Activated CD4-positive, alpha-beta T cell treated with anti-CD3 and anti-CD28 coated beads, Interleukin-2, amount 10 ng/mL, durations not matched to agents 24 days and 14 days (primary cell): ENCODE measurements at regions not wholly inside any gene's neighbourhood (a gene's known extent, or its start where the extent isn't known, plus 50 kb on each side); places are given as distances from the start of the nearest gene placed in this dataset.
"Not testable (repeated sequence)": the region's sequence is repeated elsewhere in the genome, so short reads cannot be mapped to it uniquely, and the experiment has no call there.

ENCODE experiments used
- DNase-seq: peaks from one replicate; pipeline ENCODE4 v3.0.0; 2022
- H3K27ac Mint-ChIP-seq: one replicate; pipeline ENCODE4 v1.8.0; 2022; ENCODE audit warnings: mild to moderate bottlenecking, mixed read lengths
- H3K27me3 Mint-ChIP-seq: one replicate; pipeline ENCODE4 v1.8.0; 2022; ENCODE audit warnings: mixed read lengths
- H3K36me3 Mint-ChIP-seq: one replicate; pipeline ENCODE4 v1.8.0; 2022; ENCODE audit warnings: low read depth, mild to moderate bottlenecking, mixed read lengths
- H3K4me1 Mint-ChIP-seq: one replicate; pipeline ENCODE4 v1.8.0; 2021; ENCODE audit warnings: mixed read lengths
- H3K4me3 Mint-ChIP-seq: one replicate; pipeline ENCODE4 v1.8.0; 2022; ENCODE audit warnings: mild to moderate bottlenecking, moderate library complexity, mixed read lengths
- H3K9me3 Mint-ChIP-seq: one replicate; pipeline ENCODE4 v1.8.0; 2021; ENCODE audit warnings: mixed read lengths
- intact Hi-C: fragments of 100-400 bp; cut with micrococcal nuclease; formaldehyde crosslinking; loops from one replicate; pipeline ENCODE4 v1.15.1; 2023

DNA sequence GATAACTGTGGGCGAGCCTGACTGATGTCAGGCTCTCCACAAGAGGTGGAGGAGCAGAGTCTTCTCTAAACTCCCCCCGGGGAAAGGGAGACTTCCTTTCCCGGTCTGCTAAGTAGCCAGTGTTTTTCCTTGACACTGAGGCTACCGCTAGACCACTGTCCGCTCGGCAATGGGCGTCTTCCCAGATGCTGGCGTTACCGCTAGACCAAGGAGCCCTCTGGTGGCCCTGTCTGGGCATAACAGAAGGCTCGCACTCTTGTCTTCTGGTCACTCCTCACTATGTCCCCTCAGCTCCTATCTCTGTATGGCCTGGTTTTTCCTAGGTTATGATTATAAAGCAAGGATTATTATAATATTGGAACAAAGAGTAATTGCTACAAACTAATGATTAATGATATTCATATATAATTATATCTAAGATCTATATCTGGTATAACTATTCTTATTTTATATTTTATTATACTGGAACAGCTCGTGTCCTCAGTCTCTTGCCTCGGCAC, 278.7 kb downstream of the CAAP1 start:
- H3K27ac Mint-ChIP-seq, H3K4me3 Mint-ChIP-seq, DNase-seq, H3K36me3 Mint-ChIP-seq, H3K9me3 Mint-ChIP-seq, H3K27me3 Mint-ChIP-seq, H3K4me1 Mint-ChIP-seq, intact Hi-C loops: not testable (repeated sequence)

DNA sequence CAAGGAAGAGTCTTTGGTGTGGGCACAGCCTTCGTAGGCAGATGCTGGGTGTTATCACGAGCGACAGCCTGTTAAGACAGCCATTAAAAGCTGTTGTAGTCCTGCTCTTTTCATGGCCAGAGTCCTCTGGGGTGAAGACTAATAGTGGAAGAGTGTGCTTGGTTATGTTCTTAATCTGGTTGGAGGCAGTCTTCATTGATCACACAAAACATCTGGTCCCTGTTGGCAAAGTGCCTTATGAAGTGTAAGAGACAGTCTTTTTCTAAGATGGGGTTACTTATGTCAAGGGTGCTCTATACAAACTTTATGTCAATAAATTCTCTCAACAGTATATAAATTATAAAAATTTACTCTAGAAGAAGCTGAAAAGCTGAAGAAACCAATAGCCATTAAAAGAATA, 280.4 kb downstream of the CAAP1 start:
- Mint-ChIP-seq H3K4me1 (no peaks in the 10 kb centered on the region), H3K9me3 (no peaks in the 10 kb centered on the region), H3K36me3 (no peaks in the 10 kb centered on the region), H3K27ac (no peak overlapping the region), H3K27me3 (no peaks in the 10 kb centered on the region), H3K4me3 (no peak overlapping the region)
- intact Hi-C loops = no loop called here
- DNase-seq = no peak

- DNase-seq = no peak
- Mint-ChIP-seq H3K4me3 (no peak overlapping the region), H3K36me3 (no peaks in the 10 kb centered on the region), H3K4me1 (no peaks in the 10 kb centered on the region), H3K27me3 (no peaks in the 10 kb centered on the region), H3K27ac (no peak overlapping the region), H3K9me3 (no peaks in the 10 kb centered on the region)
- intact Hi-C loops = no loop called here
These were observed 285.8 kb downstream of the CAAP1 start for GRCh38 chr9:26606756-26607155.

DNA sequence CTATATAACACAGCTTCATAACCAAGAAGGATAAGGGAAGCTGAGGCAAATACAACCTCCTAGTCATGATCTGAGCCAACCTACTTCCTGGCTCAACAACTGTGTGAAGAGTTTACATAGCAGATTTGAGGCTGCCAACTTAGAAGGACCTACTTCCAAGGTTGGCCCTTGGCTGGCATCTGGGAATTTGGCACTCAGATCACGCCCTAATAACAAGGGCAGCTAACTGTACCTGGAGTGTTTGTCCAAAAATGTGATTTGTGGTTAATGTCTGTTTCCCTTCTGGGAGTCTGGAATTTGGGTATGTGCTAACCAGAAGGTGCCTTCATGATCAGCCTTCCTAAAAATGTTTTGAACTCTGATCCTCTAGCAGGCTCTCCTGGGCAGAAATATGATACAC, 287.2 kb downstream of the CAAP1 start:
- intact Hi-C loops = no loop called here
- H3K4me3 Mint-ChIP-seq = no peak overlapping the region
- no peak overlapping the region for H3K27ac Mint-ChIP-seq
- peaks cover 3% of the 10 kb centered on the region for H3K9me3 Mint-ChIP-seq
- no peaks in the 10 kb centered on the region for H3K36me3 Mint-ChIP-seq
- no peak for DNase-seq
- H3K27me3 Mint-ChIP-seq = no peaks in the 10 kb centered on the region
- H3K4me1 Mint-ChIP-seq = no peaks in the 10 kb centered on the region

DNA sequence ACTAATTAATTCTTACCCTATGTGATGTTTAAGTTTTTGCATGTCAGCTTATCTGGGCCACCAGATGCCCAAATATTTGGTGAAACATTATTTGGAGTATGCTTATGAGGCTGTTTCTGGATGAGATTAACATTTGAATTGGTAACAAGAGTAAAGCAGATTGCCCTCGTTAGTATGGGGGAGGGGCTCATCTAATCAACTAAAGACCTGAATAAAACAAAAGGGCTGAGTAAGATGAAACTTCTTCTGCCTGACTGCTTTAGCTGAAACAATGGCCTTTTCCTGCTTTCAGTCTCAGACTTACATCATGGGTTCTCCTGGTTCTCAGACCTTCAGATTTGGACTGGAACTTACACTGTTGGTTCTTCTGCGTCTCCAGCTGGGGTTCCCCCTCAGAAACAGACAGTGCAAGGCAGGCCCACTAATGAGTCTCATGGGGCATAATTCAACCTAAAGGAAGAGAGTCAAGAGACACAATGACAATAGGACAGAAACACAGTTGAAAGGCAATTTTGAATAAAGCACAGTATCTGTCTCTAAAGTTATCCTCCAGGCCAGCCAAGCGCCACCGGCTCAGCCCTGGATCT, 288.4 kb downstream of the CAAP1 start:
- Mint-ChIP-seq H3K27ac (no peak overlapping the region), H3K9me3 (peaks cover 3% of the 10 kb centered on the region), H3K4me3 (no peak overlapping the region), H3K36me3 (no peaks in the 10 kb centered on the region), H3K4me1 (no peaks in the 10 kb centered on the region), H3K27me3 (no peaks in the 10 kb centered on the region)
- intact Hi-C loops = no loop called here
- DNase-seq = no peak

GRCh38 chr9:26603617-26604016, 289.0 kb downstream of the CAAP1 start:
- intact Hi-C loops = no loop called here
- Mint-ChIP-seq H3K27me3 (no peaks in the 10 kb centered on the region), H3K4me1 (no peaks in the 10 kb centered on the region), H3K4me3 (no peak overlapping the region), H3K9me3 (peaks cover 3% of the 10 kb centered on the region), H3K27ac (no peak overlapping the region), H3K36me3 (no peaks in the 10 kb centered on the region)
- DNase-seq = no peak

DNA sequence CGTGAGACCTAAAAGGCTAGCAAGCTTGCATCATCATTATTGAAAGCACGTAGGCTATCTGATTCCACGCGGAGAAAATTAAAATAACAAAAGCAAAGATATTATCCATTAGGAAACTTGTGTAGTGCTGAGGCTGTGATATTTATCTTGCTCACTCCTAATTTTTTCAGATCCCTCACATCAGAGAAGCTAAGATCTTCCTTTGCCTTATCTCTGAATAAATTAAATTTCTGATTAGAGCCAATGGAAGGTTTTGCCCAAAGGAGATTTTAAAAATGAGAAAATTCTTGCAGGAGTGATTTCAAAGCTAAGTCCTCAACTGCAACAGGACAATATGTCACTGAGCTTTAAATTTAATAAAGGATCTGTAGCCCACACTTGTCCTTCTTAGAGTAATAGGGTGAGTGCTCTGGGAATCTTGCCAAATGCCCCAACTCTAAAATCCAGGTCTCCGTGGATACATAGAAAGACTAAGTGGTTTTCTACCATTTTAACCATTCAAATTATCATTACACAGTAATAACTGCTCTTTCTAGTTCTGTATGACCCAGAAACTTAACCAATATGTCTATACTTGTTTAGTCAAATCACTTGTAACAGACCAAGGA, 295.0 kb downstream of the CAAP1 start:
- no peak for DNase-seq
- H3K4me3 Mint-ChIP-seq = no peak overlapping the region
- H3K9me3 Mint-ChIP-seq = peaks cover 11% of the 10 kb centered on the region
- H3K36me3 Mint-ChIP-seq = no peaks in the 10 kb centered on the region
- intact Hi-C loops = no loop called here
- H3K4me1 Mint-ChIP-seq = no peaks in the 10 kb centered on the region
- no peaks in the 10 kb centered on the region for H3K27me3 Mint-ChIP-seq
- no peak overlapping the region for H3K27ac Mint-ChIP-seq

DNA sequence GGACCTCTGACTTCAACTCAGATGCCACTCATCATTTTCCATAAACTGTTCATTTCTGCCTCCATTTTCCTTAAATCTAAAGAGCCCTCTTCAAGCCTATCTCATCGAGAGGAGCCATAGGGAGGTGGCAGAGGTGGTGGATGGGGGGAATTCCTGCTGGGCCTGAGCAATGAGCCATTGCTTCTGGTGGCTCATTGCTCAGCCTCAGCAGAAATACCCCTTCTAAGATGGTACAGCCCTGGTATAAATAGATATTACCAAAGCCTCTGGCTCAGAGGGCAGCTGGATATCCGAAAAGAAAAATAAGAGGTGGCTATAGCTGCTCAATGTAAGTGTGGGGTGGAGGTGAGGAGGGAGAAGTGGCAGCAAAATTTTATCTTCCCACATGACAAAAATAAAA, 313.5 kb downstream of the CAAP1 start:
- Mint-ChIP-seq H3K4me3 (no peak overlapping the region), H3K27ac (no peak overlapping the region), H3K27me3 (no peaks in the 10 kb centered on the region), H3K36me3 (no peaks in the 10 kb centered on the region), H3K4me1 (no peaks in the 10 kb centered on the region), H3K9me3 (no peaks in the 10 kb centered on the region)
- no peak for DNase-seq
- intact Hi-C loops = no loop called here

DNA sequence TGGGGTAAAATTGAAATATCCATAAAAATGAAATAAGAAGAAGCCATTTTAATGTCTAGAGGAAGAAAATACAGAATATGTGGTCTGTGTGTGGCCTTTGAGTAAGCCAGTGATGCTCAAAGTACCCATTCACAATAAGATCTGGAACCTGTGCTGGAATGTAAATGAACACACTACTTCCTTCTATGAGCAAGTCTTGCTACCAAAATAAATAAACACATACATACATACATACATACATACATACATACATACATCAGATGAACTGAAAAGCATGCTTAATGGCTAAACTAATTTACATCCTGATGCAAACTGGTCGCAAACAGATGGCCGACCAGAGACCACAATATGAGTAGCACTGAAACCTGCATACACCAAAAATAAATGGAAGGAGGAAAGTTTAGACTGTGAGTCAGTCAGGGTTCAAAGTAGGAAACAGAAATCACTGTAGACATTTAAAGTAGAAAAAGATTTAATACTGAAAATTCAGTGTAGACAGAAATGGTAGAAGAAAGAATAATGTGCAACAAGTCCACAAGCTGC, 317.6 kb downstream of the CAAP1 start:
- intact Hi-C loops = no loop called here
- Mint-ChIP-seq H3K27ac (no peak overlapping the region), H3K9me3 (no peaks in the 10 kb centered on the region), H3K27me3 (no peaks in the 10 kb centered on the region), H3K36me3 (no peaks in the 10 kb centered on the region), H3K4me3 (no peak overlapping the region), H3K4me1 (no peaks in the 10 kb centered on the region)
- no peak for DNase-seq

DNA sequence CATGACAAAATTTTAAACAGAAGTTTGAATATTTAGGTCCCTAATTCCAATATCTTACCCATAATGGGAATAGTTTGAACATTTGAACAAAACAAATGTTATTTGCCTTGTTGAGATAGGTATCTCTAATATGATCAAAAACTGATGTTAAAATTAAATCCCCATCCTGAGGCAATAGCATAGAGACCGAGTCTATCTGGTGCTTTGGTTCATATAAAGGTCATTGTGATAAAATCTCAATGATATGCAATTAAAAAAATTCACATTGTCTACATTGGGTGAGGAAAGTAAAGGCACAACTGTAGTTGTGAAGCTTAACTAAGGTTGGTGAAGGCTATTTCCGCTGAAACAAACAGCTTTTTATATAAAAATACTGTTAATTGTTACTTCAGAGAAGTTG, 318.3 kb downstream of the CAAP1 start:
- intact Hi-C loops = no loop called here
- Mint-ChIP-seq H3K4me1 (no peaks in the 10 kb centered on the region), H3K27me3 (no peaks in the 10 kb centered on the region), H3K4me3 (no peak overlapping the region), H3K36me3 (no peaks in the 10 kb centered on the region), H3K9me3 (no peaks in the 10 kb centered on the region), H3K27ac (no peak overlapping the region)
- no peak for DNase-seq

GRCh38 chr9:26567976-26568375, 324.6 kb downstream of the CAAP1 start:
- Mint-ChIP-seq H3K27me3 (no peaks in the 10 kb centered on the region), H3K9me3 (no peaks in the 10 kb centered on the region), H3K36me3 (no peaks in the 10 kb centered on the region), H3K4me1 (no peaks in the 10 kb centered on the region), H3K4me3 (no peak overlapping the region), H3K27ac (no peak overlapping the region)
- intact Hi-C loops = no loop called here
- DNase-seq = no peak

DNA sequence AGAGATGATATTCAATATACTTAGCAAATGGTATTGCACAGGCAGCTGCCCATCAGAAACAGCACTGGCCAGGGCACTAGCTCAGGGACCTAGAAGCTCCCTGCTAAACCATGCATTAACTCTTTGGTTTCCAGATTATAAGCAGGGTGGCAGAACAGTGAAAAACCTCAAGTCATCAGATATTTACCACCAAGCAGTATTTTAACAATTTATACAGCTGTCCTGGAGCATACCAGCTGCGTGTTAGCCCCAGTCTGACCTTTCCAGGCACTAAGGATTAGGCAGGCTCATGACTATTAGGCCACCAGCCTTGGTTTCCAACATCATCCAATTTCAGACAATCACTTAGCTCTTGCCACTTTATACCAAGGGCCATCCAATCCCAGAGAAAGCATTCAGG, 326.5 kb downstream of the CAAP1 start:
- no peak for DNase-seq
- Mint-ChIP-seq H3K4me1 (no peaks in the 10 kb centered on the region), H3K4me3 (no peak overlapping the region), H3K27ac (no peak overlapping the region), H3K36me3 (no peaks in the 10 kb centered on the region), H3K27me3 (no peaks in the 10 kb centered on the region), H3K9me3 (no peaks in the 10 kb centered on the region)
- intact Hi-C loops = no loop called here

DNA sequence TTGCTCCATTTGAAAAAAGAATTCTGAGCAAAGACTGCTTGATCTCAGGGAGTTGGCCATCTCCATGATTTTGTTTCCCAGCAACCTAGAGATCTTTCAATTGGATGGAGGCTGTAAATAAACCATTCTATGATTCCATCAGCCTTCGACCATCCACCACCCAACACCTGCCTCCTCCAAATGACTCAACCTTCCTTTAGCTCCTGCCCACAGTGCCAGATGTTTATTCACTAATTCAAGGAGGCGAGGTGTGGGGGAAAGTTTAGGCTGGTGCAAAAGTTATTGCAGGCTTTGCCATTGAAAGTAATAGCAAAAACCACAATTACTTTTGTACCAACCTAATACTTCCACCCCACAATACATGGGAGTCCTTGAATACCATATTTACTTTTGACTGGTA, 327.5 kb downstream of the CAAP1 start:
- no peaks in the 10 kb centered on the region for H3K27me3 Mint-ChIP-seq
- H3K9me3 Mint-ChIP-seq = no peaks in the 10 kb centered on the region
- no peak for DNase-seq
- no peaks in the 10 kb centered on the region for H3K36me3 Mint-ChIP-seq
- no peaks in the 10 kb centered on the region for H3K4me1 Mint-ChIP-seq
- intact Hi-C loops = no loop called here
- no peak overlapping the region for H3K4me3 Mint-ChIP-seq
- no peak overlapping the region for H3K27ac Mint-ChIP-seq

GRCh38 chr9:26562338-26562737, 330.3 kb downstream of the CAAP1 start:
- H3K36me3 Mint-ChIP-seq = no peaks in the 10 kb centered on the region
- no peak overlapping the region for H3K4me3 Mint-ChIP-seq
- peaks cover 4% of the 10 kb centered on the region for H3K9me3 Mint-ChIP-seq
- intact Hi-C loops = no loop called here
- H3K4me1 Mint-ChIP-seq = no peaks in the 10 kb centered on the region
- H3K27me3 Mint-ChIP-seq = no peaks in the 10 kb centered on the region
- DNase-seq = no peak
- no peak overlapping the region for H3K27ac Mint-ChIP-seq

DNA sequence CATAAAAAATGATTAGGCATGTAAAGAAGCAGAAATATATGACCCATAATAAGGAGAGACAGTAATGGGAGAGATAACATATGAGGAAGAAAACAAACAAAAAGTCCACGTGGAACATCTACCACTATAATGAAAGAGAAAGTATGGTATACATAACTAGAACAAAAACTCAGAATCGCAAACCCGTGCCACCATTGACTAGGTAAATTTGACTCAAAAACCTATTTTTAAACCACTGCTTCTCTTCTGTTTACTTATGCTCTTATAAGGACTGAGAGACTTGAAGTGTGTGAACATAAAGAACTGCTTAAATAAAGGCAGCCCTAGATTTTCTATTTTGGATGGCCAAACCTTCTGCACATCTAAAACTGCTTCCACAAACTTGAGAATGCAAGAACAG, 330.7 kb downstream of the CAAP1 start:
- H3K4me3 Mint-ChIP-seq = no peak overlapping the region
- intact Hi-C loops = no loop called here
- H3K36me3 Mint-ChIP-seq = no peaks in the 10 kb centered on the region
- no peak overlapping the region for H3K27ac Mint-ChIP-seq
- no peaks in the 10 kb centered on the region for H3K4me1 Mint-ChIP-seq
- H3K27me3 Mint-ChIP-seq = no peaks in the 10 kb centered on the region
- no peak for DNase-seq
- H3K9me3 Mint-ChIP-seq = peaks cover 4% of the 10 kb centered on the region
